GM12878 (cell line): ENCODE measurements at regions not wholly inside any gene's neighbourhood (a gene's known extent, or its start where the extent isn't known, plus 50 kb on each side); places are given as distances from the start of the nearest gene placed in this dataset.
"Not testable (repeated sequence)": the region's sequence is repeated elsewhere in the genome, so short reads cannot be mapped to it uniquely, and the experiment has no call there.

Source experiments
- CHD2 ChIP-seq: IDR thresholded peaks from 2 replicates; pipeline ENCODE4 v1.6.1; 2011; ENCODE audit warnings: low read depth, low read length, improper control_type of control experiment, borderline replicate concordance
- EP300 ChIP-seq, 2 experiments: fragments of 150-350 bp in 1 of 2; IDR thresholded peaks; 2 replicates each; pipeline ENCODE4 v1.6.1; 2011 to 2012; ENCODE audit warnings: low read depth in 2 of 2, low read length in 2 of 2, borderline replicate concordance in 1 of 2, improper control_type of control experiment in 1 of 2, inconsistent platforms in 1 of 2; ENCODE audit not compliant: control insufficient read depth in 1 of 2
- FOXK2 ChIP-seq: fragments of 450-650 bp; IDR thresholded peaks from 2 replicates; pipeline ENCODE4 v1.6.1; 2017; ENCODE audit warnings: mild to moderate bottlenecking, moderate library complexity
- JUND ChIP-seq: IDR thresholded peaks from 2 replicates; pipeline ENCODE4 v1.6.1; 2012; ENCODE audit warnings: low read depth, mild to moderate bottlenecking, low read length, improper control_type of control experiment, moderate library complexity
- MYB ChIP-seq: fragments of 150-350 bp; IDR thresholded peaks from 2 replicates; pipeline ENCODE4 v1.6.1; 2014; ENCODE audit warnings: mild to moderate bottlenecking, low read depth, low read length, borderline replicate concordance
- POLR2AphosphoS5 ChIP-seq: IDR thresholded peaks from 2 replicates; pipeline ENCODE4 v1.6.1; 2011; ENCODE audit warnings: mild to moderate bottlenecking, low read length, inconsistent platforms
- RFX5 ChIP-seq: IDR thresholded peaks from 2 replicates; pipeline ENCODE4 v1.6.1; 2011; ENCODE audit warnings: low read depth, low read length, improper control_type of control experiment
- SIN3A ChIP-seq: IDR thresholded peaks from 2 replicates; pipeline ENCODE4 v1.6.1; 2012; ENCODE audit warnings: low read depth, low read length, improper control_type of control experiment
- SMAD1 ChIP-seq: fragments of 450-650 bp; IDR thresholded peaks from 2 replicates; pipeline ENCODE4 v1.6.1; 2018; ENCODE audit warnings: mild to moderate bottlenecking, low read depth; ENCODE audit not compliant: partially characterized antibody
- SP1 ChIP-seq: IDR thresholded peaks from one replicate; pipeline ENCODE4 v1.6.1; 2011; ENCODE audit warnings: low read depth, low read length
- TAF1 ChIP-seq: IDR thresholded peaks from 2 replicates; pipeline ENCODE4 v1.6.1; 2011; ENCODE audit warnings: mild to moderate bottlenecking, low read depth, low read length, borderline replicate concordance
- TCF7 ChIP-seq: IDR thresholded peaks from 2 replicates; pipeline ENCODE4 v1.6.1; 2014; ENCODE audit warnings: antibody characterized with exemption, borderline replicate concordance
- TF ChIP-seq, protein P1 (sequence below), 3 experiments: IDR thresholded peaks in 2 of 3; conservative IDR thresholded peaks in 1 of 3; 2 replicates each; pipeline ENCODE4 v1.5.1; 2011; ENCODE audit warnings: low read depth in 3 of 3, low read length in 3 of 3, mild to moderate bottlenecking in 3 of 3, control low read depth in 2 of 3, moderate library complexity in 2 of 3, inconsistent platforms in 1 of 3, mixed read lengths in 1 of 3; ENCODE audit not compliant: control insufficient read depth in 2 of 3, insufficient read depth in 1 of 3; ENCODE audit errors: extremely low read depth in 1 of 3

GRCh38 chr9:62912278-62912677 is 1722.4 kb downstream of the SPATA31A7 start:
- not testable (repeated sequence) for TF ChIP-seq MYB; SIN3A; EP300 (IDR thresholded peaks at IDR 0.05; ENCODE audit: borderline replicate concordance in 1 of 2, control insufficient read depth in 1 of 2, low read depth in 2 of 2, low read length in 2 of 2); SMAD1; POLR2AphosphoS5; TAF1; TCF7; SP1; FOXK2; CHD2; RFX5; JUND
- TF ChIP-seq, protein P1, sequence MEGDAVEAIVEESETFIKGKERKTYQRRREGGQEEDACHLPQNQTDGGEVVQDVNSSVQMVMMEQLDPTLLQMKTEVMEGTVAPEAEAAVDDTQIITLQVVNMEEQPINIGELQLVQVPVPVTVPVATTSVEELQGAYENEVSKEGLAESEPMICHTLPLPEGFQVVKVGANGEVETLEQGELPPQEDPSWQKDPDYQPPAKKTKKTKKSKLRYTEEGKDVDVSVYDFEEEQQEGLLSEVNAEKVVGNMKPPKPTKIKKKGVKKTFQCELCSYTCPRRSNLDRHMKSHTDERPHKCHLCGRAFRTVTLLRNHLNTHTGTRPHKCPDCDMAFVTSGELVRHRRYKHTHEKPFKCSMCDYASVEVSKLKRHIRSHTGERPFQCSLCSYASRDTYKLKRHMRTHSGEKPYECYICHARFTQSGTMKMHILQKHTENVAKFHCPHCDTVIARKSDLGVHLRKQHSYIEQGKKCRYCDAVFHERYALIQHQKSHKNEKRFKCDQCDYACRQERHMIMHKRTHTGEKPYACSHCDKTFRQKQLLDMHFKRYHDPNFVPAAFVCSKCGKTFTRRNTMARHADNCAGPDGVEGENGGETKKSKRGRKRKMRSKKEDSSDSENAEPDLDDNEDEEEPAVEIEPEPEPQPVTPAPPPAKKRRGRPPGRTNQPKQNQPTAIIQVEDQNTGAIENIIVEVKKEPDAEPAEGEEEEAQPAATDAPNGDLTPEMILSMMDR (IDR thresholded peaks at IDR 0.05 in 2 of 3, conservative IDR thresholded peaks at IDR 0.05 in 1 of 3; ENCODE audit: control insufficient read depth in 2 of 3, extremely low read depth in 1 of 3, insufficient read depth in 1 of 3, low read depth in 3 of 3, low read length in 3 of 3) = not testable (repeated sequence)
